ENCODE measurements at regions not wholly inside any gene's neighbourhood (a gene's known extent, or its start where the extent isn't known, plus 50 kb on each side); places are given as distances from the start of the nearest gene placed in this dataset.

GRCh38 chr5:89703817-89704216, 705.7 kb downstream of the CETN3 start:
- H3K9me1 ChIP-seq (replicated peaks; ENCODE audit: control insufficient read depth, extremely low read depth, insufficient read depth, low read length) = no peaks in the 10 kb centered on the region
- H3K27ac ChIP-seq (ENCODE audit: insufficient read depth, low read depth, low read length) = no peak overlapping the region
- H3K79me2 ChIP-seq (ENCODE audit: control insufficient read depth, insufficient read depth, low read length) = no peaks in the 10 kb centered on the region
- H2AFZ ChIP-seq (ENCODE audit: low read depth, low read length) = no peak overlapping the region
- H3K9ac ChIP-seq (replicated peaks; ENCODE audit: extremely low read depth, insufficient read depth, low read length) = no peak overlapping the region
- dilution Hi-C loops (cut with MboI; ENCODE audit: extremely low pct_ligation_motif_present, low sequenced_read_pairs) = no loop called here
- DNase-seq (ENCODE audit: low read depth, low spot score) (no peak), FAIRE-seq (no peak)
- ChIA-PET POLR2A (no interaction called here), CTCF (interaction anchor here (1.1 to 2.0 kb wide), 2 partner anchors 9 to 20 kb away, joined by 4 to 10 read pairs; no protein-coding TSS in a partner anchor)
- no peaks in the 10 kb centered on the region for H4K20me1 ChIP-seq (replicated peaks; ENCODE audit: control insufficient read depth, extremely low read depth, insufficient read depth, low read length)
- no peak overlapping the region for H3K4me3 ChIP-seq (replicated peaks in 1 of 3; ENCODE audit: insufficient read depth in 1 of 3, low read depth in 1 of 3, low read length in 3 of 3)
- no peaks in the 10 kb centered on the region for H3K9me3 ChIP-seq (replicated peaks; ENCODE audit: control insufficient read depth, insufficient read depth, low read length)
- intact Hi-C loops (cut with micrococcal nuclease) = loop anchor here (2.0 kb wide), 1 partner anchor 27 kb away; no protein-coding TSS in a partner anchor
- H3K27me3 ChIP-seq (ENCODE audit: control insufficient read depth in 2 of 2, insufficient read depth in 2 of 2, low read length in 2 of 2) = peaks cover 0 to 5% of the 10 kb centered on the region in 2 experiments
- no peaks in the 10 kb centered on the region for H3K36me3 ChIP-seq (ENCODE audit: control insufficient read depth in 2 of 2, extremely low read depth in 1 of 2, insufficient read depth in 2 of 2, low read length in 2 of 2)
- BruUV-seq (replicated peaks) = no TSS peak
- no peak overlapping the region for H3K4me2 ChIP-seq (ENCODE audit: insufficient read depth, low read length)
- TF ChIP-seq EZH2 (IDR thresholded peaks at IDR 0.05; ENCODE audit: borderline replicate concordance, low read depth, low read length, severe bottlenecking) = no peak
- H3K4me1 ChIP-seq (ENCODE audit: control insufficient read depth, extremely low read depth, insufficient read depth, low read length) = no peaks in the 10 kb centered on the region

- TF ChIP-seq POLR2AphosphoS5 (IDR thresholded peaks at IDR 0.05; ENCODE audit: insufficient read depth, low read depth, low read length) (no peak), JUN (IDR thresholded peaks at IDR 0.05; ENCODE audit: borderline replicate concordance, insufficient read depth, insufficient read length, low read depth) (no peak), POLR2A (IDR thresholded peaks at IDR 0.05; ENCODE audit: low read depth, low read length) (no peak), EZH2 (IDR thresholded peaks at IDR 0.05; ENCODE audit: borderline replicate concordance, low read depth, low read length, severe bottlenecking) (no peak), MYC (IDR thresholded peaks at IDR 0.05; ENCODE audit: low read depth, low read length) (no peak), GATA2 (IDR thresholded peaks at IDR 0.05; ENCODE audit: insufficient read depth, insufficient read length, low read depth, low read length) (no peak), CTCF (IDR thresholded peaks at IDR 0.05; ENCODE audit: extremely low read depth in 1 of 2, insufficient read depth in 1 of 2, low read depth in 1 of 2, low read length in 2 of 2) (no peak), FOS (IDR thresholded peaks at IDR 0.05; ENCODE audit: borderline replicate concordance, insufficient read depth, low read length) (no peak)
- Histone ChIP-seq H3K4me3 (replicated peaks in 1 of 3; ENCODE audit: insufficient read depth in 1 of 3, low read depth in 1 of 3, low read length in 3 of 3) (no peak overlapping the region), H3K79me2 (ENCODE audit: control insufficient read depth, insufficient read depth, low read length) (no peaks in the 10 kb centered on the region), H4K20me1 (replicated peaks; ENCODE audit: control insufficient read depth, extremely low read depth, insufficient read depth, low read length) (no peaks in the 10 kb centered on the region), H3K9ac (replicated peaks; ENCODE audit: extremely low read depth, insufficient read depth, low read length) (no peak overlapping the region), H3K27me3 (ENCODE audit: control insufficient read depth in 2 of 2, insufficient read depth in 2 of 2, low read length in 2 of 2) (no peaks in the 10 kb centered on the region), H3K27ac (ENCODE audit: insufficient read depth, low read depth, low read length) (no peak overlapping the region), H3K9me1 (replicated peaks; ENCODE audit: control insufficient read depth, extremely low read depth, insufficient read depth, low read length) (no peaks in the 10 kb centered on the region), H3K4me2 (ENCODE audit: insufficient read depth, low read length) (no peak overlapping the region), H3K9me3 (replicated peaks; ENCODE audit: control insufficient read depth, insufficient read depth, low read length) (no peaks in the 10 kb centered on the region), H3K4me1 (ENCODE audit: control insufficient read depth, extremely low read depth, insufficient read depth, low read length) (no peaks in the 10 kb centered on the region), H2AFZ (ENCODE audit: low read depth, low read length) (no peak overlapping the region), H3K36me3 (ENCODE audit: control insufficient read depth in 2 of 2, extremely low read depth in 1 of 2, insufficient read depth in 2 of 2, low read length in 2 of 2) (no peaks in the 10 kb centered on the region)
- DNase-seq (ENCODE audit: low read depth, low spot score) (no peak), FAIRE-seq (no peak)
- ChIA-PET CTCF (no interaction called here), POLR2A (no interaction called here)
- intact Hi-C loops (cut with micrococcal nuclease) (no loop called here), dilution Hi-C loops (cut with MboI; ENCODE audit: extremely low pct_ligation_motif_present, low sequenced_read_pairs) (no loop called here)
- no TSS peak for BruUV-seq (replicated peaks)
Measured at GRCh38 chr5:89698028-89698427, 711.5 kb downstream of the CETN3 start.

All from endothelial cell of umbilical vein (primary cell).